WTC11 (cell line): ENCODE measurements at regions not wholly inside any gene's neighbourhood (a gene's known extent, or its start where the extent isn't known, plus 50 kb on each side); places are given as distances from the start of the nearest gene placed in this dataset.

Experiments
- ATAC-seq: fragments of 200-7000 bp; cut with Tn5 transposase; 2 replicates; pipeline ENCODE4 v1.10.0; 2021; ENCODE audit warnings: mild to moderate bottlenecking, moderate library complexity
- CTCF ChIA-PET: fragments of 300-600 bp; sonication (Branson Sonifier 250); formaldehyde crosslinking; loops from one replicate; lab custom pipeline; 2021; ENCODE audit warnings: antibody characterized with exemption; lab: Charles Lee
- POLR2A ChIA-PET: fragments of 350-600 bp; sonication (Branson Sonifier 250); formaldehyde crosslinking; loops from one replicate; lab custom pipeline; 2021; ENCODE audit warnings: antibody characterized with exemption; lab: Charles Lee
- DNase-seq: peaks from one replicate; pipeline ENCODE4 v3.0.0; 2021; ENCODE audit warnings: low spot score
- H3K27ac Mint-ChIP-seq: 2 replicates; pipeline ENCODE4 v1.8.0; 2021; ENCODE audit warnings: mixed read lengths
- H3K27me3 Mint-ChIP-seq: 2 replicates; pipeline ENCODE4 v1.8.0; 2021; ENCODE audit warnings: low read depth, mild to moderate bottlenecking, moderate library complexity, mixed read lengths
- H3K36me3 Mint-ChIP-seq: 2 replicates; pipeline ENCODE4 v1.8.0; 2021; ENCODE audit warnings: mixed read lengths
- H3K4me1 Mint-ChIP-seq: 2 replicates; pipeline ENCODE4 v1.8.0; 2022; ENCODE audit warnings: mixed read lengths
- H3K4me3 Mint-ChIP-seq: 2 replicates; pipeline ENCODE4 v1.8.0; 2021; ENCODE audit warnings: mild to moderate bottlenecking, moderate library complexity, mixed read lengths
- H3K9me3 Mint-ChIP-seq: 2 replicates; pipeline ENCODE4 v1.8.0; 2021; ENCODE audit warnings: mixed read lengths
- AFF4 ChIP-seq: sonication (generic); formaldehyde crosslinking; IDR thresholded peaks from 2 replicates; pipeline ENCODE4 v1.8.1; 2023; ENCODE audit warnings: mild to moderate bottlenecking, missing genetic modification reagents, borderline replicate concordance
- AR ChIP-seq: fragments of 250-450 bp; sonication (Bioruptor Pico); IDR thresholded peaks from 2 replicates; pipeline ENCODE4 v1.9.0; 2021; ENCODE audit warnings: mild to moderate bottlenecking
- CTCF ChIP-seq: fragments of 200-600 bp; IDR thresholded peaks from 2 replicates; pipeline ENCODE4 v1.8.0; 2022; ENCODE audit warnings: antibody characterized with exemption
- FOXP1 ChIP-seq: sonication (generic); formaldehyde crosslinking; IDR thresholded peaks from 2 replicates; pipeline ENCODE4 v1.8.0; 2022; ENCODE audit warnings: missing genetic modification reagents, mild to moderate bottlenecking, moderate library complexity, borderline replicate concordance
- FOXP4 ChIP-seq: sonication (generic); formaldehyde crosslinking; IDR thresholded peaks from 2 replicates; pipeline ENCODE4 v1.8.0; 2022; ENCODE audit warnings: mild to moderate bottlenecking, missing genetic modification reagents
- GRHL2 ChIP-seq: fragments of 250-450 bp; sonication (Bioruptor Pico); IDR thresholded peaks from 2 replicates; pipeline ENCODE4 v1.8.0; 2022; ENCODE audit warnings: mild to moderate bottlenecking, moderate library complexity; ENCODE audit not compliant: insufficient replicate concordance, severe bottlenecking
- MAX ChIP-seq: sonication (generic); formaldehyde crosslinking; IDR thresholded peaks from 2 replicates; pipeline ENCODE4 v1.8.0; 2022; ENCODE audit warnings: mild to moderate bottlenecking, missing genetic modification reagents
- NR2C2 ChIP-seq: sonication (generic); formaldehyde crosslinking; IDR thresholded peaks from 2 replicates; pipeline ENCODE4 v1.8.0; 2022; ENCODE audit warnings: mild to moderate bottlenecking, missing genetic modification reagents
- PREB ChIP-seq: sonication (generic); formaldehyde crosslinking; IDR thresholded peaks from 2 replicates; pipeline ENCODE4 v1.8.1; 2022; ENCODE audit warnings: mild to moderate bottlenecking, missing genetic modification reagents, moderate library complexity, borderline replicate concordance
- TP53 ChIP-seq: sonication (generic); formaldehyde crosslinking; IDR thresholded peaks from 2 replicates; pipeline ENCODE4 v1.8.1; 2023; ENCODE audit warnings: mild to moderate bottlenecking, missing genetic modification reagents
- ZNF263 ChIP-seq: sonication (generic); formaldehyde crosslinking; IDR thresholded peaks from 2 replicates; pipeline ENCODE4 v1.8.1; 2022; ENCODE audit warnings: low read depth, mild to moderate bottlenecking, moderate library complexity, missing genetic modification reagents
- ZNF317 ChIP-seq: sonication (generic); formaldehyde crosslinking; IDR thresholded peaks from 2 replicates; pipeline ENCODE4 v1.8.1; 2023; ENCODE audit warnings: low read depth, mild to moderate bottlenecking, moderate library complexity, missing genetic modification reagents, borderline replicate concordance
- ZNF423 ChIP-seq: fragments of 250-450 bp; sonication (Bioruptor Pico); IDR thresholded peaks from 2 replicates; pipeline ENCODE4 v2.1.2; 2022; ENCODE audit warnings: mild to moderate bottlenecking, moderate library complexity
- ZNF425 ChIP-seq: fragments of 250-450 bp; sonication (Bioruptor Pico); conservative IDR thresholded peaks from 2 replicates; pipeline ENCODE4 v1.9.0; 2021; ENCODE audit warnings: mild to moderate bottlenecking

GRCh38 chr10:78210976-78211375 is 177.3 kb downstream of the RPS24 start (continued):
- TF ChIP-seq CTCF = no peak
- no peak for TF ChIP-seq TP53 (CRISPR knock-in tag)
- TF ChIP-seq FOXP4 (CRISPR knock-in tag) = no peak
- TF ChIP-seq MAX (CRISPR knock-in tag) = no peak

GRCh38 chr10:78211561-78212051 is 177.9 kb downstream of the RPS24 start:
- CTCF ChIA-PET = interaction anchor here (0.8 to 2.7 kb wide), 2 partner anchors 165 to 415 kb away, joined by 3 to 15 read pairs; no protein-coding TSS in a partner anchor

GRCh38 chr10:78212060-78212785 is 178.6 kb downstream of the RPS24 start:
- Mint-ChIP-seq H3K9me3 (no peaks in the 10 kb centered on the region), H3K36me3 (no peaks in the 10 kb centered on the region), H3K27me3 (no peaks in the 10 kb centered on the region), H3K4me1 (peaks cover 7% of the 10 kb centered on the region), H3K27ac (peak overlapping the region; percentile 2; the same call in 1 of the 2 replicates), H3K4me3 (no peak overlapping the region)
- ChIA-PET POLR2A (no interaction called here), CTCF (interaction anchor here (0.8 to 0.9 kb wide), 2 partner anchors 165 to 629 kb away, joined by 3 to 8 read pairs; no protein-coding TSS in a partner anchor)
- DNase-seq (no peak), ATAC-seq (no peak)
- TF ChIP-seq ZNF423 (no peak), AR (CRISPR knock-in tag) (no peak), TP53 (CRISPR knock-in tag) (no peak), AFF4 (no peak), GRHL2 (no peak), PREB (CRISPR knock-in tag) (no peak), ZNF425 (CRISPR knock-in tag) (no peak), MAX (CRISPR knock-in tag) (no peak), ZNF317 (CRISPR knock-in tag) (no peak), FOXP1 (no peak)

More at GRCh38 chr10:78211561-78212051, 177.9 kb downstream of the RPS24 start:
- DNase-seq = peak; percentile 34
- POLR2A ChIA-PET = interaction anchor here (0.6 kb wide), 1 partner anchor 82 kb away, joined by 3 read pairs; no protein-coding TSS in a partner anchor
- no peaks in the 10 kb centered on the region for H3K9me3 Mint-ChIP-seq
- TF ChIP-seq NR2C2 (CRISPR knock-in tag) = no peak
- no peak for TF ChIP-seq ZNF263 (CRISPR knock-in tag)
- no peaks in the 10 kb centered on the region for H3K36me3 Mint-ChIP-seq
- peaks cover 9% of the 10 kb centered on the region for H3K4me1 Mint-ChIP-seq
- H3K4me3 Mint-ChIP-seq = no peak overlapping the region
- H3K27me3 Mint-ChIP-seq = no peaks in the 10 kb centered on the region
- no peak for ATAC-seq
- H3K27ac Mint-ChIP-seq = peak overlapping the region; percentile 2; the same call in 1 of the 2 replicates
